Psoas muscle (tissue), 7 donors: ENCODE measurements at regions not wholly inside any gene's neighbourhood (a gene's known extent, or its start where the extent isn't known, plus 50 kb on each side); places are given as distances from the start of the nearest gene placed in this dataset.
A peak's percentile ranks its signal among the peaks of the same experiment; 100 is the strongest.

Source experiments
- ATAC-seq, 4 donors: fragments of 200-7000 bp; cut with Tn5 transposase; one replicate each; pipeline ENCODE4 v1.9.1; 2020; ENCODE audit warnings: moderate library complexity in 3 of 4, mild to moderate bottlenecking in 2 of 4
- DNase-seq, 2 donors: peaks; one replicate each; pipeline ENCODE4 v3.0.0-alpha.2; 2020
- H3K27ac ChIP-seq: fragments of 200-600 bp; one replicate; pipeline ENCODE4 v1.8.0; 2022
- H3K27me3 ChIP-seq, 3 donors: fragments of 200-600 bp in 1 of 3; one replicate each; pipeline versions ENCODE4 v1.6.1 to v1.8.0; 2013 to 2022; ENCODE audit warnings: low read length in 2 of 3, mild to moderate bottlenecking in 2 of 3, moderate library complexity in 1 of 3; ENCODE audit not compliant: insufficient read depth in 3 of 3
- H3K36me3 ChIP-seq, 2 donors: fragments of 200-600 bp in 1 of 2; one replicate each; pipeline versions ENCODE4 v1.6.1 to v1.8.0; 2013 to 2022; ENCODE audit warnings: low read depth in 1 of 2, mild to moderate bottlenecking in 1 of 2, moderate library complexity in 1 of 2; ENCODE audit not compliant: insufficient read depth in 1 of 2
- H3K4me1 ChIP-seq: fragments of 200-600 bp; one replicate; pipeline ENCODE4 v1.8.0; 2022
- H3K4me3 ChIP-seq: fragments of 200-600 bp; one replicate; pipeline ENCODE4 v1.8.0; 2022; ENCODE audit warnings: mild to moderate bottlenecking
- H3K9me3 ChIP-seq: fragments of 200-600 bp; one replicate; pipeline ENCODE4 v1.8.0; 2022
- WGBS, 3 donors: extraction: QIAGEN DNeasy Blood & Tissue Kit; methylation state at CpG; one replicate each; pipeline versions ENCODE4 v1.1.6 to v1.1.7; 2013; 5-methylcytosine and 5-hydroxymethylcytosine counted together
- intact Hi-C, 2 donors: fragments of 100-400 bp; cut with DNase I; formaldehyde crosslinking; loops; one replicate each; pipeline versions ENCODE4 v1.11.0 to v1.14.2; 2022
- TF ChIP-seq, protein P1 (sequence below): fragments of 200-600 bp; IDR thresholded peaks from one replicate; pipeline ENCODE4 v1.8.0; 2022; ENCODE audit warnings: antibody characterized with exemption
- donor health status: healthy with polysubstance abuse.
- donor health status: DM: no; HTN: no; CAD: no; lungs with moderate emphysema.
- donor health status: Bipolar disorder and iron deficiency.
- donor health status: healthy.
- donor health status: DM: yes; HTN: yes; CAD: no.
- donor health status: DM: no; HTN: no; CAD: no.
- donor health status: DM: yes; HTN: yes; CAD: no.

DNA sequence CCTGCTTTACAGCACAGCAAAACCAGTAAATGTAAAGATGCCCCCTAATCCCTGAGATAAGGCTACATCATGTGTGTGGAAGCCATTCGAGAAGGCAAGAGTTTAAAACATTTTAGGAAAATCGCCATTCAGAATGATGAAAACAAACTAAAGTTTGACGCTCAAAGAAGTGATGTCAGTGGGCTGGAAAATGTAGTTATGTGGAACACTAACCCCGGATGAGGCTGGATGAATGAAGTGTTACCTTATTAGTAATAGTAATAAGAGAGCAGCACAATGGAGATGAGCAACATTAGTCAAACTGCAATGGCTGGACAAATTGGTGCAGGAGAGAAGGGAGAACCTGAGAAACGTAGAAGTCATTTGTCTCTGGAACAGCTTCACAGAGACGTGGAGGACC, 130.7 kb upstream of the ARID1B start:
- Histone ChIP-seq H3K27ac (no peak overlapping the region), H3K4me3 (no peak overlapping the region), H3K4me1 (no peaks in the 10 kb centered on the region), H3K27me3 (no peaks in the 10 kb centered on the region), H3K9me3 (no peaks in the 10 kb centered on the region), H3K36me3 (no peaks in the 10 kb centered on the region)
- ATAC-seq: no peak
- DNase-seq: no peak
- intact Hi-C loops: no loop called here
- 60 to 71% (median 65%) methylated on average over 6 of the region's 6 CpGs for WGBS, 3 donors
- TF ChIP-seq, protein P1, sequence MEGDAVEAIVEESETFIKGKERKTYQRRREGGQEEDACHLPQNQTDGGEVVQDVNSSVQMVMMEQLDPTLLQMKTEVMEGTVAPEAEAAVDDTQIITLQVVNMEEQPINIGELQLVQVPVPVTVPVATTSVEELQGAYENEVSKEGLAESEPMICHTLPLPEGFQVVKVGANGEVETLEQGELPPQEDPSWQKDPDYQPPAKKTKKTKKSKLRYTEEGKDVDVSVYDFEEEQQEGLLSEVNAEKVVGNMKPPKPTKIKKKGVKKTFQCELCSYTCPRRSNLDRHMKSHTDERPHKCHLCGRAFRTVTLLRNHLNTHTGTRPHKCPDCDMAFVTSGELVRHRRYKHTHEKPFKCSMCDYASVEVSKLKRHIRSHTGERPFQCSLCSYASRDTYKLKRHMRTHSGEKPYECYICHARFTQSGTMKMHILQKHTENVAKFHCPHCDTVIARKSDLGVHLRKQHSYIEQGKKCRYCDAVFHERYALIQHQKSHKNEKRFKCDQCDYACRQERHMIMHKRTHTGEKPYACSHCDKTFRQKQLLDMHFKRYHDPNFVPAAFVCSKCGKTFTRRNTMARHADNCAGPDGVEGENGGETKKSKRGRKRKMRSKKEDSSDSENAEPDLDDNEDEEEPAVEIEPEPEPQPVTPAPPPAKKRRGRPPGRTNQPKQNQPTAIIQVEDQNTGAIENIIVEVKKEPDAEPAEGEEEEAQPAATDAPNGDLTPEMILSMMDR: no peak

DNA sequence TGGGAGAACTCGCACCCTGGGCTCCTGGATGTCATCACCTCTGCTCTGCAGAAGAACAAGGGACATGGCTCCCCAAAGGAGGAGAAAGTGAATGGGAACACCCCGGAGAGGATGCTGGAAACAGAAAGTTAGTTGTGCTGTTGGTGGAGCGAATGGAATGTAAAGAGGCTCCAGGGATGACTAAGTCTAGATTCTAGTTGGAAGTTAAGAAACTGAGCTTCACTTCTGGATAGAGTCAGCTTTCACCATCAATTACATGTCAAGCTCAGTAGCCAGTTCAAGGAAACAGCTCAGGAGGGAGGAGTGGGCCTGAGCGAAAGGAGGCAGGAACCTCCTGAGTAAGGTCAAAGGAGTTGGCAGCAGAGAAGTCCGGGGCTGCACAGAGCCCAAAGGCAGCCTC, 132.1 kb upstream of the ARID1B start:
- H3K36me3 ChIP-seq: no peaks in the 10 kb centered on the region
- TF ChIP-seq, protein P1: no peak
- no peaks in the 10 kb centered on the region for H3K4me1 ChIP-seq
- DNase-seq (no peak), ATAC-seq (no peak)
- no peak overlapping the region for H3K4me3 ChIP-seq
- H3K27ac ChIP-seq: no peak overlapping the region
- intact Hi-C loops: no loop called here
- H3K27me3 ChIP-seq: no peaks in the 10 kb centered on the region
- no peaks in the 10 kb centered on the region for H3K9me3 ChIP-seq
- 87 to 93% (median 87%) methylated on average over 5 of the region's 5 CpGs for WGBS, 3 donors

DNA sequence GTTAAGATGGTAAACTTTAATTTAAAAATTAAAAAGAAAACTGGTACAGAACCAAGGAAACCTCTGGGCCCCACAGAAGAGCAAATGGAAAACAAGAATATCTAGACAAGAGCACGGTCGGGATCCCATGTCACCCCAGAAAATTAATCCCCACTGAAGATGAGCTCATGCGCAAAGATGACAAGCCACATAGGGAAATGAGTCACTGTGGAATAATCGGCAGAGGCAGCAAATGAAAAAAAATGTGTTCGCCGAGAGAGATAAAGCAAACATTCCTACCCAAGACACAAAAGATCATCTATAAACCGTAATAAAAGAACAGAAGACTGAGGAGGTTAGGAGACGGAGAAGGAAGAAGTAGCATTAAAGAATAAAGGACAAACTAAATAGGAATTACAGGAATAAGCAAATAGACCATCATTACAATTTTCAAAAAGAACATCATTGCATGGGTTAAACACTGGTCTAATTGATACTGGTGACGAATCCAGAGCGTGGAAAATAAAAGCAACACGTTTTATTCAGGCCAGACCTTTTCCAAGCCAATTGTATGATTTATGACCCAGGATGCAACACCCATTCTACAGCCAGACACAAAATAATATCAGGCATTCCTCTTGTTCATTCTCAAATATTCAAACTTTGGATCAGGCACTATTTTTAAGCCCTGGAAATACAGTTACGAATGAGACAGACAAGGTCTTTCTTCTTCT, 138.0 kb upstream of the ARID1B start:
- 74 to 84% (median 78%) methylated on average over 12 of the region's 12 CpGs for WGBS, 3 donors
- H3K36me3 ChIP-seq: no peaks in the 10 kb centered on the region
- TF ChIP-seq, protein P1: no peak
- H3K4me1 ChIP-seq: peaks cover 4% of the 10 kb centered on the region
- H3K4me3 ChIP-seq: no peak overlapping the region
- DNase-seq (no peak), ATAC-seq (no peak)
- no peaks in the 10 kb centered on the region for H3K27me3 ChIP-seq
- intact Hi-C loops: no loop called here
- H3K27ac ChIP-seq: no peak overlapping the region
- no peaks in the 10 kb centered on the region for H3K9me3 ChIP-seq

DNA sequence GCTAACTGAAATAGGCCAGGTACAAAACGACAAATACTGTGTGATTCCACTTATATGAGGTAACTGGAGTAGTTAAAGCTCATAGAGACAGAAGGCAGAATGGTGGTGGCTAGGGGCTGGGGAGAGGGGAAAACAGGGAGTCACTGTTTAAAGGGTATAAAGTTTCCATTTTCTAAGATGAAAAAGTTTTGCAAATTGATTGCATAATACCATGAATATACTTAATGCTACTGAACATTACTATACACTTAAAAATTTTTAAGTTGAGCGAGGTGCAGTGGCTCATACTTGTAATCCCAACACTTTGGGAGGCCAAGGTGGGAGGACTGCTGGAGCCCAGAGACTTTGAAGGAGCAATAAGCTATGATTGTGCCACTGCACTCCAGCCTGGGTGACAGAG, 138.6 kb upstream of the ARID1B start:
- intact Hi-C loops: no loop called here
- no peaks in the 10 kb centered on the region for H3K9me3 ChIP-seq
- no peak overlapping the region for H3K27ac ChIP-seq
- no peaks in the 10 kb centered on the region for H3K27me3 ChIP-seq
- H3K4me1 ChIP-seq: peaks cover 4% of the 10 kb centered on the region
- DNase-seq: no peak
- TF ChIP-seq, protein P1: no peak
- WGBS, 3 donors: 92 to 96% (median 94%) methylated on average over 2 of the region's 2 CpGs
- H3K36me3 ChIP-seq: no peaks in the 10 kb centered on the region
- ATAC-seq: no peak
- H3K4me3 ChIP-seq: no peak overlapping the region

DNA sequence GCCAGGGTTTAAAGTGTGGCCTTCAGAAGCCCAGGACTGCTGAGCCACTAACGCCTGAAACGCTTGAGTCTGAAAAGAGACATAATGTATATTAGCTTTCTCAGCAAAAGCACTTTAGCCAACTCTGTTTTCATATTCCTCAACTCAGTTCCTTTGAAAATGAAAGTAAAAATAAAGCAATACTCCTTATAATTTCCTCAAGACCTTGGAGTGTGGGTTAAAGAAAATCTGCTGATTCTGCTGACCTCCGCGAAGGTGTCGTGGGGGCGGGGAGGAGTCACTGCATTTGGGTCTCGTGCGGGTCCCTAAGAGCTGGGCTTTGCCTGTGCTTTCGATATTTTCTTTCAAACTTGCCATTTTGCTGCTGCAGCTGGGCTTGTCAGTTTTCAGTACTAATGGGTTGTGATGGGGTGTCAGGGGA, 142.2 kb upstream of the ARID1B start:
- no peaks in the 10 kb centered on the region for H3K27me3 ChIP-seq
- H3K4me1 ChIP-seq: peaks cover 4% of the 10 kb centered on the region
- H3K36me3 ChIP-seq: no peaks in the 10 kb centered on the region
- no peak overlapping the region for H3K27ac ChIP-seq
- ATAC-seq (no peak), DNase-seq (no peak)
- intact Hi-C loops: no loop called here
- H3K9me3 ChIP-seq: no peaks in the 10 kb centered on the region
- peak overlapping the region; percentile 43 for H3K4me3 ChIP-seq
- TF ChIP-seq, protein P1: no peak
- 34 to 51% (median 39%) methylated on average over 9 of the region's 9 CpGs for WGBS, 3 donors
